NCI-H345 treated with DMSO at 0.1 percent for 48 hours (cell line): ENCODE measurements at regions not wholly inside any gene's neighbourhood (a gene's known extent, or its start where the extent isn't known, plus 50 kb on each side); places are given as distances from the start of the nearest gene placed in this dataset.

Source experiments
- DNase-seq: peaks from one replicate; lab custom pipeline; 2025; ENCODE audit not compliant: unreplicated experiment; lab: John Stamatoyannopoulos, UW

DNA sequence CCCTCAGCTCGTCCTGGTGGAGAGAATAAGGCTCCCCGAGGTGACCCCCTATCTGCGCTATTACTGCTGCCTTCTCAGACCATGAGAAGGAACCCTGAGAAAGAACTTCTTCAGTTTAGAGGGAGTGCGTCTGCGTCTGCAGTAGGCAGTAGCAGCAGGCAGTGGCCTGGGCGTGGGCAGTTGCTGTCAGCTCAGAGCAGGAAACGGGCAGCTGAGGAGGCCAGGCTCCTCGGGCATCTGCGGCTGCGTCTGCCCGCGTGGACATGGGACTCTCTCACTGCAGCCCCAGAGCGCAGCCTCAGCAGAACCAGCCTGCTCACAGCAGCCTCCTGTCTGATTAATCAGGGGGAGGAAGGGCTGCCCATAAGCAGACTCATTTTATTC, 49.8 kb upstream of the FCN1 start:
- DNase-seq: no peak

DNA sequence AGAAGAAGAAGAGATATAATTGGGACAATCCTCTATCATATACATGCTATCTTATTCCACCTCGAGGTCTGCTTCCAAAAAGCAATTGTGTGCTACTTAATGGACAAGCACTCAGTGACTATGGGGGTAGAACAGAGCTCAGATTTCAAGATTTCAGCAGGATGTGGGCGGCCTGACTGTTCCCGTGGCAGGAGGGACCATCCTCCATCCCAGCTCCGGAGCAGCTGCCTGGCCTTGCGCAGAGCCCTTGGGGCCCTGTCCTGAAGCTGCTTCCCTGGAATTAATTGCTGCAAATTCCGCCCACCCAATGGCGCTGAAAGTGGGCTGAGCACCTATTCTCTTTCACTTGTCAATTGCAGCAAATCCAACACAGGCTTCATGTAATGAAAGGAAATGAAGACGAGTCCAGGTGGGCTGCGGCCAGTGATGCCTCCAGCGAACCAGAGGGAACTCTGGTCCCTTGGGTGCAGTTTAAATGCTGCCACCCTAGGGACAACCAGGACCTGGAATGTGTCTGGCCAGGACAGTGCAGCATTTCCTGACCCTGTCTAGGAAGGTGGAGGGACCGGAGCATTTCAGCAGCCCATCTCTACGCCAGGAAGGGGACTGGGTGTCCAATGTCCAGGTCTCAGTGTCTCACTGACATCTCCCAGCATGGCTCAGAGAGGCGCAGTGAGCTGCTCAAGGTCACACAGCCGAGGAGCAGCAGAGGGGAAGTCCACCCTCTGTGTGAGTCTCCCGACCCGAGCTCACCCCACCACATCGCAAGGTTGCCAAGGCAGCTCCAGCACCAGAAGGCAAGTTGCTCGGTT, 50.5 kb upstream of the FCN1 start:
- DNase-seq: no peak

DNA sequence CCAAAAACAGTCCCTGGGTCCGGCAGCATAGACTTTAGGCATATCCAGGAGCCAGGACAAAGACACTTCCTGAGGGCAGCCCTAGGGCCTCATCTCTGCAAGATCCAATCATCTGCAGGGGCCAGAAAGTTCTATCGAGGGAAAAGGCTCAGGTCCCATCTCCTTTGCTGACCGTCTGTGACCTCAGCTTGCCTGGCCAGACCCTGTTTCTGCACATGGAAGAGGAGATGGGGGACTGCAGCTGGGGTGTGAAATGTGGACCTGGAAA, 51.0 kb upstream of the FCN1 start:
- no peak for DNase-seq

DNA sequence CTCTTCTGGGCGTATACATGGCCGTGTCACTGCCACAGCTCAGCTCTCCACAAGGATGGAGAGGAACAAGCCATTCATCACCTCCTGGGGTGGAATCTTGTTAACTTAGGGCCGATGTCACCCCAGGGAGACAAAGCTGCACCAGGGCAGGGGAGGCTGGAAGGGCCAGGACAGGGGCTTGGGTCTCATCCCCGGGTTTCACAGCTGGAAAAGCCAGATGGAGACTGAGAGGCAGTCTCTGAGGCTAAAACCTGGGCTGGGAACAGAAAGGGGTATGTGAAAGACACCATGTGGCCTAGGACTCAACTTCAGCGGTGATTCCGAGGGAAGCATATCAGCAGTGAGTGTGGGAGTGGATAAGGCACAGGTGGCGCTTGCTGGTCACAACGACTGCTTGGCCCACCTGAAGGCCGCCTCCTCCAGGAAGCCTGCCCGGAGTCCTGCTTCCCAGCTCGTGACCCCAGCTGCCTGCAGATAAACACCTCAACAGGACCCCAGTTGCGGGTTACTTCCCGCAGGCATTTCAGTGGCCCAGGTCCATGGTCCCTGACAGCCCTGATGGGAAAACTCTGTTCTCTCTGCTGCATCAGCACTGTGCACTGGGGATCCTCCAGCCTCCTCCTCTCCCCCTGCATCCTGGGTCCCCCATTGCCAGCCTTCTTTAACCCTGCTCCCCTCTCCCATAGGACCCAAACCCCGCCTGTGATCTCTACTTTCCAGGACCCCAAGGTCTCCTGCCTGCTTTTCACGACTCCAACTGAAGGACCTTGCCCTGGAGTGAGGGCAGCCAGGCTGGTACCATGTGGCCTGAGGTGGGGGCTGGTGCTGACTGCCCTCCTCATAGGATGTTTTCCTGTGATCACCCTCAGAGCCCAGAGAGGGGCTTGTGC, 51.7 kb upstream of the FCN1 start:
- DNase-seq: no peak

DNA sequence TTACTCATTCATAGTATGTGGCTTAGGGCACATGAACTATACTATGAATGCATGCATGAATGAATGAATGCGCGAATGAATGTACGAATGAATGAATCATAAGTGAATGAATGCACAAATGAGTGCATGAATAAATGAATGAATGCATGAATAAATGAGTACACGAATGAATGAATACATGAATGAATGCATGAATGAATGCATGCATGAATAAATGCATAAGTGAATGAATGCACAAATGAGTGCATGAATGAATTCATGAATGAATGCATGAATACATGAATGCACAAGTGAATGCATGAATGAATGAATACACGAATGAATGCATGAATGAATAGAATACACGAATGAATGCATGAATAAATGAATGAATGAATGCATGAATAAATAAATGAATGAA, 52.5 kb upstream of the FCN1 start:
- no peak for DNase-seq

DNA sequence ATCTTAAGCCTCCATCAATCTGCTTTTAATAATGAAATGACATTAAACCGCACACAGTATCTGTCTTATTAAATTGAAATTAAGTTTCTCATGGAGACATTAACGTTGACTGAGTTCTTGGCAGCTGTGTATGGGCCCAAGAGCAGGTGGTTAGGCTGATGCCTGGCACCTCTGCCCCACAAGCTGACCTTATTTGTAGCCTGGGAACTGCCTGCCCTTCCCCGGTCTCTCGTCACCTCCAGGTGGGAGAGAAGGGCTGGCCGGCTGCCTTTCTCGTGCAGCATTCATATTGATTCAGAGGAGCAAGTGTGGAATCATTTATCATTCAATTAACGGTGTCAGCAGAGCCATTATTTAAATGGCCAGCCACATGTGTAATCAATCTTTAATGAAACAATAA, 53.0 kb upstream of the FCN1 start:
- no peak for DNase-seq

DNA sequence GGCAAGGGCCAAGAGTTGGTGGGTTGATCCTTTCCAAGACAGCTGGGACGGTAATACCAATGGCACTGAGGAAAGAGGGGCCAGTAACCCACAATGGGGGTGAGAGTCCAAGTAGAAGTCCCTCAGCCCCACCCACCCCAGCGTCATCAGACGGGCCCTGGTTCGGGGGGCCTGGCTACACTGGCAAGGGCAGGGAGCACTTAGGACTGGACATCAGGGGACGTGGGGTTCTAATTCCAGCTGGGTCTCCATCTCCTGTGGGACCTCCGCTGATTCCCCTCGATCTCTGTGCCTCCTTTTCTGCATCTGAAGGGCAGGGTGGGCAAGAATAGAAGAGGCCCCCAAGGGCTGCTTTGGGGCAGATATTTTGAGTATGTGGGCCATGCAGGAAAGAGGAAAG, 53.5 kb upstream of the FCN1 start:
- no peak for DNase-seq

DNA sequence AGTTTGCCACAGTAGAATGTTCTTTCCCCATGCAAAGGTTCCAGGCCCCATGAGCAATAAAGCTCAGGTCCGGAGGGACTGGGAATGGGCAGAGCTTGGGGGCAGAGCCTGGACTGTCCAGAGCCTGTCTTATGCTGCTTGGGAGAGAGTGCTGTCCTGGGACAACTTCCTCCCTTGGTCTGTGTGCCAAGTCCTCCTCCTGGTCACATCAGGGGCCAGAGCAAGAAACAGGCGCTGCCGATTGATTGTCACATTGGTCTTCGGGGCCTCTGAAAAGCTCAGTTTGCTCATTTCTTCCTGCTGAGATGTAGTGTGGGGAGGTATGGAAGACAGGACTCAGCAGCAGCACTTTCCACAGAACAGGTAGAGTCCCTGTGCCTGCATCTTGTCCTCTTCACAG, 54.0 kb upstream of the FCN1 start:
- no peak for DNase-seq

DNA sequence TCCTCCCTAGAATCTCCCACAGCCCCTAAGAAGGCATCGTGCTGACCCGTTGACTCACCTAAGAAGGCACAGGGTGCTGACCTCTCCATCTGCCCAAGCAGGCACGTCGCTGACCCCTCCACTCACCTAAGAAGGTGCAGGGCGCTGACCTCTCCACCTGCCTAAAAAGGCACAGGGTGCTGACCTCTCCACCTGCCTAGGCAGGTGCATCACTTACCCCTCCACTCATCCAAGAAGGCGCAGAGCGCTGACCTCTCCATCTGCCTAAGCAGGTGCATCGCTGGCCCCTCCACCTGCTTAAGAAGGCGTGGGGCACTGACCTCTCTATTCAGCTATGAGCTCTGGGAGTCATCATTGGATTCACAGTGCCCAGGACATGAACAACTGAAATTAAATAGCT, 54.4 kb upstream of the FCN1 start:
- no peak for DNase-seq

DNA sequence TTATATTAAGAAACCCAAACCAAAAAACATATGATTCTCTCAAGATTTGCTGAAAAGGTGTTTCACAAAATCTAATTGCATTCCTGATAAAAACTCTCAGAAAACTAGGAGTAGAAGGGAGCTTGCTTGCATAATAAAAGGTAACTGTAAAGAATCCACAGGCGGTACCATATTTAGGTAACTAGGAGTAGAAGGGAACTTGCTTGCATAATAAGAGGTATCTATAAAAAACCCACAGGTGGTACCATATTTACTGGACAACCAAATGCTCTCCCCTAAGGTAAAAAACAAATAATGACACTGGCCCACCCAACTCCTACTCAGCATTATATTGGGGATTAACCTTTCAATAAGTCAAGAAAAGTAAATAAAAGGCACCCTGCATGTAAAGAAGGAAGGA, 57.5 kb upstream of the FCN1 start:
- DNase-seq: no peak

DNA sequence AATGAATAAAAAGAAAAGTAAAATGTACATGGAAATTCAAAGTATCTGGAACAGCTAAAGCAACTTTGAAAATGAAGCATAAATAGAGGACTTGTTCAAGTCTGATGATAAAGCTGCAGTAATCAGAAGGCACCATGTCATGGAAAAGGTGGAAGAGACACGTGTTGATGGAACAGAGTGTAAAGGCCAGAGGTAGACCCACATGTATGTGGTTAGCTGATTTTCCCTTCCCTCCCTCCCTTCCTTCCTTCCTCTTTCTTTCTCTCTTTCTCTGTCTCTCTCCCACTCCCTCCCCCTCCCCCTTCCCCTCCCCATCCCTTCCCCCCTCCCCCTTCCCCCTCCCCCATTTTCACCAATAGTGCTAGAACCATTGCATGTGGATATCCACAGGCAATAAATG, 58.7 kb upstream of the FCN1 start:
- DNase-seq: no peak

DNA sequence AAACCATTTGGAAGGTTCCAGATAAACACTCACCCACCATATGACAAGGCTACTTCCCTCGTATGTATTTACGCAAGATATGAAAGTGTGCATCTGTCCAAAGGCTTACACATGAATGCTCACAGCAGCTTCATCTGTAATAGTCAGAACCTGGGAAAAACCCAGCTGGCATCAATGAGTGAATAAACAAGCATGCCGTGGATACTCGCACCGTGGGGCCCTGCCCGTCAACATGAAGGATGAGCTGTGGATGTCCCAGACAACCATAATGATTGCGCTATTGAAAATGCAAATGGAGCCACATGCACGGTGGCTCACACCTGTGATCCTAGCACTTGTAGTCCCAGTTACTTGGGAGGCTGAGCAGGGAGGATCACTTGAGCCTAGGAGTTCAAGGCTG, 60.6 kb upstream of the FCN1 start:
- DNase-seq: no peak

DNA sequence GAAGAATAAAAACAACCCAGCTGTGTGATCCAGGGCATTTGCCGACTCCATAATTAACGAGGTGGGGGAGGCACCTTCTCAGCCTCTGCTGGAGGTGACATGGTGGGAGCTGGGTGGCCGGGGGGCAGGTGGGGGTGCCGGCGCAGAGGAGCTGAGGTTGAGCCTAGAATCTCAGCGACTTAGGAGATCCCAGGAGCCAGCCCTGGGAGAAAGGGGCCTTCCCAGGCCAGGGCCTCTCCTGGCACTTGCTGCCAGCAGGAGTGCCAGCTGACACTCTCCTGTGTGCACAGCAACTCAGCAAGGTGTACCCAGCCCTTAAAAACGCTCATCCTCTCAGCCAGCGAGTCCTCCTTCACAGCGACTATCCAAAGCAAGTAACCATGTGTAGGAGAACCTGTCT, 62.8 kb upstream of the FCN1 start:
- no peak for DNase-seq

DNA sequence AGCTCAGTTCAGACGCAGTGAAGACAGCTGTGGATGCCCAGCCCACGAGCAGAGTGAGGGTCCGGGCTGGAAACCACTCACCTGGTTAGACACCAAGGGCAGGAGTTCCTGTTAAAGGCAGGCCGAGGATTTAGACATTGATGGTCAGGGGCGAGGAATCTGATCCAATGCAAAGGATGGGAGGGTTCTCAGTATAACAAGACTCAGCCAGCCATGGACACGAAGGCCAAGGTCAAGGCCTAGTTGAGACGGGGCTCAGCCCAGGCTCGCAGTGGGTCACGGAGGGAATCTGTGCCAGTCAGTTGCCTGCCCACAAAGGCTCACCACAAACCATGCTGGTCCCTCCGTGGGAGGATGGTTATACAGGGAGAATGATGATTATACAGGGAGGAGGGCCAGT, 63.3 kb upstream of the FCN1 start:
- DNase-seq: no peak

DNA sequence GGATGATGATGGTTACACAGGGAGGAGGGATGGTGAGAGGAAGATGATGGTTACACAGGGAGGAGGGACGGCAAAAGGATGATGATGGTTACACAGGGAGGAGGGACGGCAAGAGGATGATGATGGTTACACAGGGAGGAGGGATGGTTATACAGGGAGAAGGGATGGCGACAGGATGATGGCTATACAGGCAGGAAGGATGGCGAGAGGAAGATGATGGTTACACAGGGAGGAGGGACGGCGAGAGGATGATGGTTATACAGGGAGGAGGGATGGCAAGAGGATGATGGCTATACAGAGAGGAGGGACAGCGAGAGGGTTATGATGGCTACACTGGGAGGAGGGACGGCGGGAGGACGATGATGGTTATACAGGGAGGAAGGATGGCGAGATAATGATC, 64.1 kb upstream of the FCN1 start:
- DNase-seq: no peak

DNA sequence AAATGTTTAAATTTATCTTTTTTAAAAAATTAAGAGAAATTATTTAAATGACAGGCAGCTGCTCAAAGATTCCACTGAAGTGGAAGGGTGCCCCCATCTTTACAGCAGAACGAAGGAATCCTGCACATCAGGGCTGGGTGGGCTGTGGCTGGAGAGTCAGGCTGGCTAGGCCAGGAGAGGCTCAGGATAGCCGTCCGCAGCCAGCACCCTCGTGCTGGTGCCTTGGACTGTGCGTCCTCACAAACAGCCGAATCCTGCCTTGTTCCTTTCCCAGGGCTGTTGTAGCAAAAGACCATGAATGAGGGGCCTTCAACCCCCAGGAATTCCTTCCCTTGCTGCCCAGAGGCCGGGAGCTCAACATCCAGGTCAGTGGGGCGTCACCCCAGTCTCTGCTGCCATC, 64.6 kb upstream of the FCN1 start:
- DNase-seq: no peak

DNA sequence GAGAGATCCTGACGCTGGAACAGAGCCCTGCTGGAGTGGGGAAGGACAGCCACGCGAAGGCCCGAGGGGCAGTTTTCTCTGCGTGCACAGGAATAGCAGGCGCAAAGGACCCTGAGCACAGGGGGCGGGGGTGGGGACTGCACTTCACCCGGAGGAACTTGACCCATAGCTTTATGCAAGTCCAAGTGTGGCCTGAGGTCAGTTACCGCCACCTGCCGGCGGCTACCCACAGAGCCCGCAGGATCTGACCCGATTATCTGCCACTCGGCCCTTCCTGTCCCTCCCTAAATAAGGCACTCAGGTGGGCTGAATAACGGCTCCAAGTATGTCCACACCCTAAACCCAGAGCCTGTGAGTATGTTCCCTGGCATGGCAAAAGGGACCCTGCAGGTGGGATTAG, 65.4 kb upstream of the FCN1 start:
- DNase-seq: no peak

DNA sequence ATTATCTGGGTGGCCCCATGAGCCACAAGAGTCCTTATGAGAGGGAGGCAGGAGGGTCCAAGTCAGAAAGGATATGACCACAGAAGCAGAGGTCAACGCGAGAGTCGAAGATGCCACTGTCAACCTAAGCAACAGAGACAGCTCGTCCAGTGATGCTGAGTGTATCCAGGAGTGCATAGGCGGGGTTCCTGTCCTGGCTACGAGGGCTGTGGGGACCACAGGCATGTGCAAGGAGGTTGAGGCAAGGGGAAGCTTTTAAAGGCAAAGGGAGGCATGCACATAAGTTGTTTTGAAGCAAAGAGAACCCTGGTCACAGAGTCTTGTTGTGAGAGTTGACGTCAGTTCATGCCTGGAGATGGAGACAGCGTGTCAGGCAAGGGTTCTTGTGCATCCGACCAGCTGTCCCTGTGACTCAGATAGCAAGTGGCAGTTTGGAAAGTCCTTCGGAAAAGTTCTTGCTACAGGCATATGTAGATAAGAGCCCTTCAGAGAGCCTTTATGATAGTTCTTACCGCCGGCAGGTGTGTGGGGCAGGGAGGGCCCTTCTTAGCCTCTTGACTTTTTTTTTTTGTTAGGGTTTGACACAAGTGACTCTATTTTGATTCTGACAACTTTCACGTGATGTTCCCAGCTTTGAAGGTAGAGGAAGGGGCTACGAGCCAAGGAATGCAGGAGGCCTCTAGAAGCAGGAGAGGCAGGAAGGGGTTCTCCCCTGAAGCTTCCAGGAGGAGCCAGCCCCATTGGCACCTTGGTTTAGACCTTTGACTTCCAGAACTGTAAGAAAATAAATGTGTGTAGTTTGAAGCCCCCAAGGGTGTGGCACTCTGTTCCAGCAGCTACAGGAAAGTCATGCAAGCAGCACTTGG, 66.0 kb upstream of the FCN1 start:
- DNase-seq: no peak

DNA sequence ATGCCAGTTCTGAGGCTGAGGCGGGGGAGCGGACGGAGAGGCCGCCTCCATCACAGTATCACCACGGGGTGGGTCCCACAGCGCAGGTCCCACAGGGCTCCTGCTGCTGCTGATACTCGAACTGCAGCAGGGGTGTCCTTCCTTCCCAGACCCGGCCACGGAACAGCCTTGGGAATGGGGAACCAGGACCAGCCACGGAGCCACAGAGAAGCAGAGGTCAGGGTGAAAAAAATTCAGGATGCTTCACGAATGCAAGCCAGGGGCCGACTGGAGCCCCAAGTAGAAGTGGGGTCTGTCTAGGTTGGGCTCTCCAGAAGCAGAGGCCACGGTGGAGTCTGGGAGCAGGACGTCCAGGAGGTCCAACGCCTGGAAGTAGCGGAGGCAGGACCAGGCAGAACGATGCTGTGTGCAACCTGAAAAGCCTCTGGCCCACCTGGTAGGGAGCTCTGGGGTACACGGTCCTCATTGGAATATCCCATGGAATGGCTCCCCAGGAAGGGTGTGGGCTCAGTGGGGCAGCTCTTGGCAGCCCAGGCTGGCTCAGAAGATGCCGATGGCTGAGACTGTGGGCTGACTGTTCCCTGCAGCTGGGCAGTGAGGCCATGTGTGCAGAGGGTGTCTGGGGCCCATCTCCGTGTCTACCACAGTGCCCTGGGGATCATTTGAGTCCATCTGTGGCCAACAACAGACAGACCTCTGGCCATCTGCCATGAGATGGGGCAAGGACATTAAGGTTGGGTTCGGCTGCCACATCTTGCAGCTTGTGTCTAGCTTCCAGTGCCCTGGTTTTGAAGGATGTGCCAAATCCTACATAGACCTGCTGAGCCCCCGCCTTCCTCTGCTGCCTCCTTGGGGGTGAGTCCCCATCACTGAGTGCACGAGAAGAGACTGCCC, 66.9 kb upstream of the FCN1 start:
- DNase-seq: no peak

DNA sequence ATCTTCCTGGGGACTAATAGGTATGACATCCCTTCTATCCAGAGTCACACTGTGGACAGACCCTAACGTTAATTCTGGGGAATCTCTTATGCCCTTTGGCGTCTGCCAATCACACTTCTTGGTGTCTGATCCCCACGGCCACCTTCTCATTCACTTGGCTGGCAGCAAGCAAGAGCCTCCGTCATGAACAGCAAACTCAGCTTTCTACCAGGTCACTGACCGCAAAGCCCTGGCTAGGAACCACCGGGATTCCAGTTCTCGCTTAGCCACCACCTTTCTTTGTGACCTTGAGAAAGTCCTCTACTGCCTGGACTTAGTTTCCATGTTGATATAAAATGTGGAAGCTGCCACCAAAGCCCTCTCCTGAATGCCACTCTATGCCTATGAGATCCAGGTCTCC, 67.7 kb upstream of the FCN1 start:
- no peak for DNase-seq

DNA sequence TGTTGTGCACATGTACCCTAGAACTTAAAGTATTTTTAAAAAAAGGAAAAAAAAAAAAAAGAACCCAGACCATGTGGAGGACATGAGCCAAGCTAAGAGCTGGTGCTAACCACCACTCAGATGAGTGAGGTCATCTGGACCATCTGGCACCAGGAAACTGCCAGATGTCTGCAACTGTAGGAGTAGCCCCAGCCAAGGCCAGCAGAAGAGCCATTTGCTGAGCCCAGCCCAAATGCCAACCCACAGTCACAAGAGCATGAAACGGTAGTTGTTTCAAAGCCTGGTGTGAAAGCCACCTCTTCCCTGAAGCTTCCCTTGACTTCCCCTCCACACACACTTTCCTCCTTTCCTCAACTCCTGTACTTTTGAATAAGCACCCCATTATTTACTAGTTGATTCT, 69.2 kb upstream of the FCN1 start:
- DNase-seq: no peak
